OCI-LY3 (cell line): ENCODE measurements at regions not wholly inside any gene's neighbourhood (a gene's known extent, or its start where the extent isn't known, plus 50 kb on each side); places are given as distances from the start of the nearest gene placed in this dataset.

Source experiments
- H2AFZ ChIP-seq: fragments of 200-600, 300-600 bp; shearing (Covaris generic); 2 replicates; pipeline ENCODE4 v1.6.0; 2014; ENCODE audit warnings: antibody characterized with exemption, low read depth, low read length
- H3K27ac ChIP-seq: fragments of 200-600, 300-600 bp; sonication (generic); 2 replicates; pipeline ENCODE4 v1.5.1; 2014; ENCODE audit warnings: mild to moderate bottlenecking, low read length, moderate library complexity, mixed read lengths
- H3K27me3 ChIP-seq: fragments of 200-600, 300-600 bp; sonication (generic); 2 replicates; pipeline ENCODE4 v1.6.1; 2014; ENCODE audit warnings: low read depth, low read length, mixed read lengths
- H3K36me3 ChIP-seq: fragments of 200-600, 300-600 bp; sonication (generic); replicated peaks from 2 replicates; pipeline ENCODE3; 2014; ENCODE audit warnings: low read depth, low read length, mixed read lengths
- H3K4me1 ChIP-seq: fragments of 300-600, 200-600 bp; sonication (generic); 2 replicates; pipeline ENCODE4 v1.6.1; 2014; ENCODE audit warnings: low read length, mixed read lengths
- H3K4me2 ChIP-seq: fragments of 200-600, 300-600 bp; sonication (generic); 2 replicates; pipeline ENCODE4 v1.6.1; 2014; ENCODE audit warnings: low read length, mixed read lengths
- H3K4me3 ChIP-seq: fragments of 300-600, 200-600 bp; sonication (generic); 2 replicates; pipeline ENCODE4 v1.5.1; 2014; ENCODE audit warnings: antibody characterized with exemption, mild to moderate bottlenecking, low read length, moderate library complexity
- H3K79me2 ChIP-seq: fragments of 300-600, 200-600 bp; shearing (Covaris generic); 2 replicates; pipeline ENCODE4 v1.6.1; 2014; ENCODE audit warnings: mild to moderate bottlenecking, low read length, mixed read lengths
- H3K9ac ChIP-seq: fragments of 300-600, 200-600 bp; shearing (Covaris generic); 2 replicates; pipeline ENCODE4 v1.6.0; 2014; ENCODE audit warnings: mild to moderate bottlenecking, low read length, moderate library complexity
- H3K9me3 ChIP-seq: fragments of 200-600, 300-600 bp; shearing (Covaris generic); 2 replicates; pipeline ENCODE4 v1.6.1; 2014; ENCODE audit warnings: low read length, mixed read lengths; ENCODE audit not compliant: insufficient read depth
- H4K20me1 ChIP-seq: fragments of 200-600, 300-600 bp; sonication (generic); 2 replicates; pipeline ENCODE4 v1.6.1; 2016; ENCODE audit warnings: low read length, mixed read lengths; ENCODE audit not compliant: insufficient read depth
- CTCF ChIP-seq: fragments of 200-600, 300-600 bp; sonication (generic); IDR thresholded peaks from 2 replicates; pipeline ENCODE4 v1.5.1; 2014; ENCODE audit warnings: antibody characterized with exemption, low read length, low read depth
- EZH2phosphoT487 ChIP-seq: fragments of 200-600 bp; shearing (Covaris generic); IDR thresholded peaks from 2 replicates; pipeline ENCODE4 v1.6.1; 2018; ENCODE audit warnings: antibody characterized with exemption, mixed run types, low read depth

DNA sequence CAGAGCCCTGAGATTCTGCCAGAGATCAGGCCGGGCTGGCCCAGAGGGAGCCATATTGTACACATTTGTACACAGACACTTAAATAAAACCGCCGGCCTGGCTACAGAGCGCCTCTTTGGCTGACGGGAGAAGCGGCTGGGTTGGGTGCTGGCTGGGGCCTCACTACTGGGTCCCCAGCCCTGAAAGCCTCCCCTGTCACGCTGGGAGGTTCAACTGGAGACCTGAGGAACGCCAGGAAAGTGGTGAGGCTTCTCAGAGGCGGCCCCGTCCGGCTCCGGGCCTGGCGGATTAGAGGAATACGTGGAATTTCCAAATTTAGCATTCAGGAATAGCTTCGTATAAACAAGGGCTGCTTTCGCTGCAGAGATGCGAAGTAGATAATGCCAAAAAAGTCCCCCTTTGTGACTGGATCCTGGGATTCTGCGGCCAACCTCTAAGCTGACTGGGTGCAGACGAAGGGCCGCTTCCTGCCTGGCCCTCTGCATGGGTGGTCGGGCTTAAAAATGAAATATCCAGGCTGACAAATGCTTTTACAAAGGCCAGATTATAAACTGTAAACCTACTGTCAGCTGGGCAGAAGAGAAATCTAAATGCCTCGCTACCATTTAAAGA lies 252.4 kb downstream of the IRF8 start:
- Histone ChIP-seq H3K27ac (no peak overlapping the region), H3K4me1 (no peaks in the 10 kb centered on the region), H3K27me3 (peaks cover 49% of the 10 kb centered on the region), H3K9ac (no peak overlapping the region), H3K79me2 (no peaks in the 10 kb centered on the region), H3K4me3 (no peak overlapping the region), H3K9me3 (no peaks in the 10 kb centered on the region), H3K36me3 (no peaks in the 10 kb centered on the region), H4K20me1 (no peaks in the 10 kb centered on the region), H2AFZ (no peak overlapping the region), H3K4me2 (no peak overlapping the region)
- TF ChIP-seq CTCF: no peak
- TF ChIP-seq EZH2phosphoT487: no peak

- Histone ChIP-seq H3K4me1 (no peaks in the 10 kb centered on the region), H3K4me2 (no peak overlapping the region), H3K27me3 (peaks cover 31% of the 10 kb centered on the region), H3K27ac (no peak overlapping the region), H3K36me3 (no peaks in the 10 kb centered on the region), H3K9ac (no peak overlapping the region), H3K9me3 (no peaks in the 10 kb centered on the region), H2AFZ (no peak overlapping the region), H3K4me3 (no peak overlapping the region), H3K79me2 (no peaks in the 10 kb centered on the region), H4K20me1 (no peaks in the 10 kb centered on the region)
- TF ChIP-seq EZH2phosphoT487 (no peak), CTCF (no peak)
Measured at GRCh38 chr16:86156155-86156554, 257.2 kb downstream of the IRF8 start.

- H3K79me2 ChIP-seq: no peaks in the 10 kb centered on the region
- peaks cover 29% of the 10 kb centered on the region for H3K27me3 ChIP-seq
- no peaks in the 10 kb centered on the region for H3K36me3 ChIP-seq
- no peak overlapping the region for H3K27ac ChIP-seq
- H3K9me3 ChIP-seq: no peaks in the 10 kb centered on the region
- H4K20me1 ChIP-seq: no peaks in the 10 kb centered on the region
- TF ChIP-seq CTCF: no peak
- TF ChIP-seq EZH2phosphoT487: no peak
- no peaks in the 10 kb centered on the region for H3K4me1 ChIP-seq
- H3K4me3 ChIP-seq: no peak overlapping the region
- H2AFZ ChIP-seq: no peak overlapping the region
- H3K9ac ChIP-seq: no peak overlapping the region
- H3K4me2 ChIP-seq: no peak overlapping the region
Measured at GRCh38 chr16:86157616-86158247, 258.8 kb downstream of the IRF8 start.

GRCh38 chr16:86158688-86159360 lies 259.9 kb downstream of the IRF8 start:
- Histone ChIP-seq H2AFZ (no peak overlapping the region), H3K4me2 (no peak overlapping the region), H3K27ac (no peak overlapping the region), H4K20me1 (no peaks in the 10 kb centered on the region), H3K36me3 (no peaks in the 10 kb centered on the region), H3K9me3 (no peaks in the 10 kb centered on the region), H3K27me3 (peaks cover 24% of the 10 kb centered on the region), H3K79me2 (no peaks in the 10 kb centered on the region), H3K9ac (no peak overlapping the region), H3K4me3 (no peak overlapping the region), H3K4me1 (no peaks in the 10 kb centered on the region)
- TF ChIP-seq CTCF (no peak), EZH2phosphoT487 (no peak)
